AG04450 (cell line): ENCODE measurements at regions not wholly inside any gene's neighbourhood (a gene's known extent, or its start where the extent isn't known, plus 50 kb on each side); places are given as distances from the start of the nearest gene placed in this dataset.

Experiments used
- CTCF ChIA-PET: fragments of 300-600, 350-600 bp; formaldehyde crosslinking; extraction: SDS; loops from one replicate; lab custom pipeline; 2022; ENCODE audit warnings: antibody characterized with exemption, inconsistent platforms; lab: Charles Lee
- POLR2A ChIA-PET: fragments of 350-600 bp; formaldehyde crosslinking; extraction: SDS; loops from one replicate; lab custom pipeline; 2021; ENCODE audit warnings: antibody characterized with exemption, inconsistent platforms; lab: Yijun Ruan, JAX
- DNase-seq: peaks from one replicate; pipeline ENCODE4 v3.0.0-alpha.2; 2011; ENCODE audit warnings: low read depth, low spot score
- H3K27ac ChIP-seq: one replicate; pipeline ENCODE4 v1.5.1; 2012; ENCODE audit warnings: low read depth, low read length, control low read depth
- H3K27me3 ChIP-seq: one replicate; pipeline ENCODE4 v1.6.0; 2012; ENCODE audit warnings: low read length; ENCODE audit not compliant: control insufficient read depth, insufficient read depth
- H3K4me3 ChIP-seq: 2 replicates; pipeline ENCODE4 v1.5.1; 2011; ENCODE audit warnings: mild to moderate bottlenecking, low read depth, low read length, control low read depth
- H3K9me3 ChIP-seq: 2 replicates; pipeline ENCODE4 v1.5.1; 2012; ENCODE audit warnings: low read length; ENCODE audit not compliant: control insufficient read depth, insufficient read depth
- TF ChIP-seq, protein P1 (sequence below): IDR thresholded peaks from 2 replicates; pipeline ENCODE4 v1.5.1; 2011; ENCODE audit warnings: low read depth, low read length, control low read depth, inconsistent platforms

DNA sequence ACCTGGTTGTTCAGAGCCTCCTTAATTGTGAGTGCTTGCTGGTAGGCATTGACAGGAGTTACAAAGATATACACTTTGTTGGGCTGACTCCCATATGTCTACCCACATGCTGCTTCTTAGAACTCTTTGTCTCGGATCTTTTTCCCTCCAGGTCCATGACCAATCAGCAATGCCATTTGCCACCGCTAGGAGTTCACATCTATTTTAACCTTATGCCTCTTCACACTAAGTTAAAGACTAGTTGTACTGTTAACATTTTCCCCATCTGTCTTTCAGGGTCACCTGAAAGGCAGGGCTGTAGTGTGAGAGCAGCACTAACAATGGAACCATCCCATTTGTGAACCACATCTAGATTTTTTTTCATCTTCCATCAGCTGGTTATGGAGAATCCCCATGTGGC is 226.7 kb upstream of the NPY start:
- TF ChIP-seq, protein P1, sequence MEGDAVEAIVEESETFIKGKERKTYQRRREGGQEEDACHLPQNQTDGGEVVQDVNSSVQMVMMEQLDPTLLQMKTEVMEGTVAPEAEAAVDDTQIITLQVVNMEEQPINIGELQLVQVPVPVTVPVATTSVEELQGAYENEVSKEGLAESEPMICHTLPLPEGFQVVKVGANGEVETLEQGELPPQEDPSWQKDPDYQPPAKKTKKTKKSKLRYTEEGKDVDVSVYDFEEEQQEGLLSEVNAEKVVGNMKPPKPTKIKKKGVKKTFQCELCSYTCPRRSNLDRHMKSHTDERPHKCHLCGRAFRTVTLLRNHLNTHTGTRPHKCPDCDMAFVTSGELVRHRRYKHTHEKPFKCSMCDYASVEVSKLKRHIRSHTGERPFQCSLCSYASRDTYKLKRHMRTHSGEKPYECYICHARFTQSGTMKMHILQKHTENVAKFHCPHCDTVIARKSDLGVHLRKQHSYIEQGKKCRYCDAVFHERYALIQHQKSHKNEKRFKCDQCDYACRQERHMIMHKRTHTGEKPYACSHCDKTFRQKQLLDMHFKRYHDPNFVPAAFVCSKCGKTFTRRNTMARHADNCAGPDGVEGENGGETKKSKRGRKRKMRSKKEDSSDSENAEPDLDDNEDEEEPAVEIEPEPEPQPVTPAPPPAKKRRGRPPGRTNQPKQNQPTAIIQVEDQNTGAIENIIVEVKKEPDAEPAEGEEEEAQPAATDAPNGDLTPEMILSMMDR, result peak; percentile 23
- ChIA-PET POLR2A (no interaction called here), CTCF (no interaction called here)
- Histone ChIP-seq H3K4me3 (no peak overlapping the region), H3K27ac (no peak overlapping the region), H3K27me3 (peaks cover 7% of the 10 kb centered on the region), H3K9me3 (no peaks in the 10 kb centered on the region; the same call in 1 of the 2 replicates)
- no peak for DNase-seq

- TF ChIP-seq, protein P1, result no peak
- peaks cover 7% of the 10 kb centered on the region for H3K27me3 ChIP-seq
- no peak for DNase-seq
- ChIA-PET POLR2A (no interaction called here), CTCF (no interaction called here)
- H3K27ac ChIP-seq, result no peak overlapping the region
- no peak overlapping the region for H3K4me3 ChIP-seq
- no peaks in the 10 kb centered on the region; the same call in 1 of the 2 replicates for H3K9me3 ChIP-seq
These were observed 225.0 kb upstream of the NPY start for GRCh38 chr7:24058953-24059352.

DNA sequence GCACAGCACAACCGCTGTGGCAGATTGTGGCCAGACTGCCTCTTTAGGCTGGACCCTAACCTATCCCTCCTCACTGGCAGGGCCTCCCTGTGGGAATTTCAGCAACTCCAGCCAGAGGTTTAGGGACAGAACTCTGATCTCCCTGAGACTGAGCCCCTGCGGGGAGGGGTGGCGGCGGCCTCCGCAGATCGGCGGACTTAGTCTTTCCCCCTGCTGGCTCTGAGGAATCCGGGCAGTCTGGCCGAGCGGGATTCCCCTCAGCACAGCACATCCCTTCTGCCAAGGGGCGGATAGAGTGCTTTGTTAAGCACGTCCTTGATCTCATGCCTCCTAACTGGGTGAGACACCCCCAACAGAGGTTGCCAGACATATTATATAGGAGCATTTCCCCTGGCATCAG is 224.2 kb upstream of the NPY start:
- POLR2A ChIA-PET, result no interaction called here
- no peak for DNase-seq
- Histone ChIP-seq H3K4me3 (no peak overlapping the region), H3K9me3 (no peaks in the 10 kb centered on the region; the same call in 1 of the 2 replicates), H3K27me3 (peaks cover 7% of the 10 kb centered on the region), H3K27ac (no peak overlapping the region)
- TF ChIP-seq, protein P1, result no peak
- CTCF ChIA-PET, result no interaction called here

DNA sequence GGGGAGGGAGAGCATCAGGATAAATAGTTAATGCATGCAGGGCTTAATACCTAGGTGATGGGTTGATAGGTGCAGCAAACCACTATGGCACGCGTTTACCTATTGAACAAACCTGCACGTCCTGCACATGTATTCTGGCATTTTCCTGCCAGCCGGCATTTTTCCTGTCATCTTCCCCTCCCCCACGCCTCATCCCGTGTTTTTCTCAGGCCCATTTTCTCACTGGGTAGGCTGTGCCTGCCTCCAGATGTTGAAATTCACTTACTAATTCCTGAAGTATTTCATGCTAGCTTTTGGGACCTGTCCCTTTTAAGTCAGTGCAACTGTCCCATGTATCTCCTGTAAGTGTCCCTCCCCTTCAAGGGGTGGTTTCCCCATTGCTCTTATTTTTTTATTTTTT is 220.3 kb upstream of the NPY start:
- ChIA-PET CTCF (no interaction called here), POLR2A (no interaction called here)
- H3K9me3 ChIP-seq, result no peaks in the 10 kb centered on the region; the same call in 1 of the 2 replicates
- H3K27ac ChIP-seq, result no peak overlapping the region
- TF ChIP-seq, protein P1, result no peak
- no peak overlapping the region for H3K4me3 ChIP-seq
- no peak for DNase-seq
- H3K27me3 ChIP-seq, result no peaks in the 10 kb centered on the region

- Histone ChIP-seq H3K4me3 (no peak overlapping the region), H3K27me3 (no peaks in the 10 kb centered on the region), H3K9me3 (no peaks in the 10 kb centered on the region), H3K27ac (no peak overlapping the region)
- POLR2A ChIA-PET, result no interaction called here
- TF ChIP-seq, protein P1, result no peak
- no peak for DNase-seq
- CTCF ChIA-PET, result no interaction called here
These were observed 214.2 kb upstream of the NPY start for GRCh38 chr7:24069751-24070150.
